ENCODE measurements at regions not wholly inside any gene's neighbourhood (a gene's known extent, or its start where the extent isn't known, plus 50 kb on each side); places are given as distances from the start of the nearest gene placed in this dataset.

DNA sequence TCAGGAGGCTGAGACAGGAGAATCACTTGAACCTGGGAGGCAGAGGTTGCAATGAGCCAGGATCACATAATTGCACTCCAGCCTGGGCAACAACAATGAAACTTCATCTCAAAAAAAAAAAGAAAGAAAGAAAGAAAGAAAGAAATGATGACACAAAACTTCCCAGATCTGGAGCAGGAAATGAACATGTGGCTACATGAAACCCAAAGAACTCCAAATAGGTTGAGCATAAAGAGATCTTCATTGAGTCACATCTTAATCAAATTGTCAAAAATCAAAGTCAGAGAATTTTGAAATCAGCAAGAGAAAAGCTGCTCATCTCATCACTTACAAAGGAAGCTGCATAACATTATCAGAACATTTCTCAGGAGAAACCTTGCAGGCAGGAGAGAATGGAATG, 247.0 kb downstream of the IBTK start (continued):
- TF ChIP-seq, protein P1, sequence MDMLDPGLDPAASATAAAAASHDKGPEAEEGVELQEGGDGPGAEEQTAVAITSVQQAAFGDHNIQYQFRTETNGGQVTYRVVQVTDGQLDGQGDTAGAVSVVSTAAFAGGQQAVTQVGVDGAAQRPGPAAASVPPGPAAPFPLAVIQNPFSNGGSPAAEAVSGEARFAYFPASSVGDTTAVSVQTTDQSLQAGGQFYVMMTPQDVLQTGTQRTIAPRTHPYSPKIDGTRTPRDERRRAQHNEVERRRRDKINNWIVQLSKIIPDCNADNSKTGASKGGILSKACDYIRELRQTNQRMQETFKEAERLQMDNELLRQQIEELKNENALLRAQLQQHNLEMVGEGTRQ (IDR thresholded peaks at IDR 0.05; ENCODE audit: low read length) = no peak

Measured in H1 (cell line).